ENCODE measurements at regions not wholly inside any gene's neighbourhood (a gene's known extent, or its start where the extent isn't known, plus 50 kb on each side); places are given as distances from the start of the nearest gene placed in this dataset.

DNA sequence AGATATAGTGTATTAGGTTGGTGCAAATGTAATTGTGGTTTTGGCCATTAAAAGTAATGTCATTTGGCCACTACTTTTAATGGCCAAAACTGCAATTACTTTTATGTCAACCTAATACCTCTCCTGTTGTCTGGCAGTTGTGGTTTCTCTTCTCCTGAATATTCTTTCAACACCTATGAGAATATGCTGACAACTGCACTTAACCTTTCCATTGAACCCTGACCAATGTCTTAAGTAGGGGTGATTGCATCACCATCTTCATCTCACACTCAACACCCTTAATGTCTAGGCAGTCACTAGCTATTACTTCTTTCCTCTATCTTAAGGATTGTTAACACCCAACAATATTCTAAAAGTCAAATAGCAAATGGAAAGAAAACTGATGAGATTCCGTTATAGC is 200.5 kb upstream of the HSF2 start:
- Histone ChIP-seq H3K9me2 (replicated peaks; ENCODE audit: low read depth, low read length) (no peaks in the 10 kb centered on the region), H3K4me3 (ENCODE audit: low read length, poor library complexity, severe bottlenecking) (no peak overlapping the region), H3K4me1 (ENCODE audit: insufficient read depth, low read length, poor library complexity, severe bottlenecking) (no peaks in the 10 kb centered on the region), H3K36me3 (ENCODE audit: insufficient read depth, low read length) (no peaks in the 10 kb centered on the region), H3F3A (ENCODE audit: low read depth) (no peaks in the 10 kb centered on the region), H3K79me2 (ENCODE audit: insufficient read depth, low read length) (no peaks in the 10 kb centered on the region), H3K4me2 (ENCODE audit: low read depth, low read length, poor library complexity, severe bottlenecking) (no peak overlapping the region), H2AFZ (ENCODE audit: low read length) (no peak overlapping the region), H4K20me1 (ENCODE audit: insufficient read depth, low read length, poor library complexity, severe bottlenecking) (no peaks in the 10 kb centered on the region), H3K9ac (ENCODE audit: low read depth, low read length, poor library complexity, severe bottlenecking) (no peak overlapping the region), H3K27me3 (ENCODE audit: insufficient read depth, low read length, poor library complexity, severe bottlenecking) (no peaks in the 10 kb centered on the region), H3K9me3 (ENCODE audit: insufficient read depth, low read depth, low read length) (no peaks in the 10 kb centered on the region)
- TF ChIP-seq EZH2phosphoT487 (IDR thresholded peaks at IDR 0.05; ENCODE audit: borderline replicate concordance): no peak
- TF ChIP-seq, protein P1, sequence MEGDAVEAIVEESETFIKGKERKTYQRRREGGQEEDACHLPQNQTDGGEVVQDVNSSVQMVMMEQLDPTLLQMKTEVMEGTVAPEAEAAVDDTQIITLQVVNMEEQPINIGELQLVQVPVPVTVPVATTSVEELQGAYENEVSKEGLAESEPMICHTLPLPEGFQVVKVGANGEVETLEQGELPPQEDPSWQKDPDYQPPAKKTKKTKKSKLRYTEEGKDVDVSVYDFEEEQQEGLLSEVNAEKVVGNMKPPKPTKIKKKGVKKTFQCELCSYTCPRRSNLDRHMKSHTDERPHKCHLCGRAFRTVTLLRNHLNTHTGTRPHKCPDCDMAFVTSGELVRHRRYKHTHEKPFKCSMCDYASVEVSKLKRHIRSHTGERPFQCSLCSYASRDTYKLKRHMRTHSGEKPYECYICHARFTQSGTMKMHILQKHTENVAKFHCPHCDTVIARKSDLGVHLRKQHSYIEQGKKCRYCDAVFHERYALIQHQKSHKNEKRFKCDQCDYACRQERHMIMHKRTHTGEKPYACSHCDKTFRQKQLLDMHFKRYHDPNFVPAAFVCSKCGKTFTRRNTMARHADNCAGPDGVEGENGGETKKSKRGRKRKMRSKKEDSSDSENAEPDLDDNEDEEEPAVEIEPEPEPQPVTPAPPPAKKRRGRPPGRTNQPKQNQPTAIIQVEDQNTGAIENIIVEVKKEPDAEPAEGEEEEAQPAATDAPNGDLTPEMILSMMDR (conservative IDR thresholded peaks at IDR 0.05; ENCODE audit: low read length): no peak

DNA sequence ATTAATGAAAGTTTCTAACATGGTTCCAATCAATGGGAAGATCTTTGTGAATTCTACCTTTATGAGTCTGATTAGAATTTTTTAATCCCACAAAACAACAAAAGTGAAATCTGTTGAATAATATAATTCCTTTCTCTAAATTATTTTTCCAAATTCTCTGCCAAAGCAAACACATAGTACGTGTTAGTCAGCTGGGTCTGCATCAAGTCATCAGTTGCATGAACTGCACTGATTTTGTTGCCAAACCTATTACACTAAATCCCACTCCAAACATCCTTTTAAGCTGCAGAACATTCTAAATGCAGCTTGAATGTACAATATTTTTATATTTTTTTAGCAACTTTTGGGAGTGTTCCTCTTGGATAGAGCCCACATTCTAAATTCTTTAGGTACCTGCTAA is 199.0 kb upstream of the HSF2 start:
- Histone ChIP-seq H3K4me3 (ENCODE audit: low read length, poor library complexity, severe bottlenecking) (no peak overlapping the region), H2AFZ (ENCODE audit: low read length) (no peak overlapping the region), H3K9me2 (replicated peaks; ENCODE audit: low read depth, low read length) (no peaks in the 10 kb centered on the region), H3K4me1 (ENCODE audit: insufficient read depth, low read length, poor library complexity, severe bottlenecking) (no peaks in the 10 kb centered on the region), H3K4me2 (ENCODE audit: low read depth, low read length, poor library complexity, severe bottlenecking) (no peak overlapping the region), H3F3A (ENCODE audit: low read depth) (no peaks in the 10 kb centered on the region), H3K36me3 (ENCODE audit: insufficient read depth, low read length) (no peaks in the 10 kb centered on the region), H3K79me2 (ENCODE audit: insufficient read depth, low read length) (no peaks in the 10 kb centered on the region), H3K9ac (ENCODE audit: low read depth, low read length, poor library complexity, severe bottlenecking) (no peak overlapping the region), H3K27me3 (ENCODE audit: insufficient read depth, low read length, poor library complexity, severe bottlenecking) (no peaks in the 10 kb centered on the region), H3K9me3 (ENCODE audit: insufficient read depth, low read depth, low read length) (no peaks in the 10 kb centered on the region), H4K20me1 (ENCODE audit: insufficient read depth, low read length, poor library complexity, severe bottlenecking) (no peaks in the 10 kb centered on the region)
- TF ChIP-seq EZH2phosphoT487 (IDR thresholded peaks at IDR 0.05; ENCODE audit: borderline replicate concordance): no peak
- TF ChIP-seq, protein P1 (conservative IDR thresholded peaks at IDR 0.05; ENCODE audit: low read length): no peak

DNA sequence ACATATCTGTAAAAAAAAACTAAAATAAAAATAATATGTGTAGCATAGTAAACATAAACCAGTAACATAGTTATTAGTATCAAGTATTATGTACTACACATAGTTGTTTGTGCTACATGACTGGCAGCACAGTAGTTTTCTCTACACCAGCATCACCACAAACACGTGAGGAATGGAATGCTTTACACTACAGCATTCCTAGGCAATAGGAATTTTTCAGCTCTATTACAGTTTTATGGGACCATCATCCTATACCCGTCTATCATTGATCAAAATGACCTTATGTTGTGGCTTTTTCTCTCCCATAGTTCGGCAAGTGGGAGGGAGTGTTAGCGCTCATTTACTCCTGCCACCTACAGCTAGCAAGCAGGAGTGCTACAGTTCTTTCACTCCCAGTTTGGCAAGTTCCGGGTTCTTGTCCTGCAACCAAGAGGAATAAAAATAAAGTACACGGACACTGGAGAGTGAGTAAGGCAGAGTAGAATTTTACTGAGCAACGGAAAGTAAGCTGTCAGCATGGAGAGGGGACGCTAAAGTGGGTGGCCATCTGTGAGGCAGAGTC is 196.8 kb upstream of the HSF2 start:
- Histone ChIP-seq H2AFZ (ENCODE audit: low read length) (no peak overlapping the region), H3K9me2 (replicated peaks; ENCODE audit: low read depth, low read length) (no peaks in the 10 kb centered on the region), H3K4me3 (ENCODE audit: low read length, poor library complexity, severe bottlenecking) (no peak overlapping the region), H3K9ac (ENCODE audit: low read depth, low read length, poor library complexity, severe bottlenecking) (no peak overlapping the region), H3K4me2 (ENCODE audit: low read depth, low read length, poor library complexity, severe bottlenecking) (no peak overlapping the region), H3K4me1 (ENCODE audit: insufficient read depth, low read length, poor library complexity, severe bottlenecking) (no peaks in the 10 kb centered on the region), H3K27me3 (ENCODE audit: insufficient read depth, low read length, poor library complexity, severe bottlenecking) (no peaks in the 10 kb centered on the region), H4K20me1 (ENCODE audit: insufficient read depth, low read length, poor library complexity, severe bottlenecking) (no peaks in the 10 kb centered on the region), H3K36me3 (ENCODE audit: insufficient read depth, low read length) (no peaks in the 10 kb centered on the region), H3K9me3 (ENCODE audit: insufficient read depth, low read depth, low read length) (no peaks in the 10 kb centered on the region), H3F3A (ENCODE audit: low read depth) (no peaks in the 10 kb centered on the region), H3K79me2 (ENCODE audit: insufficient read depth, low read length) (no peaks in the 10 kb centered on the region)
- TF ChIP-seq EZH2phosphoT487 (IDR thresholded peaks at IDR 0.05; ENCODE audit: borderline replicate concordance): no peak
- TF ChIP-seq, protein P1 (conservative IDR thresholded peaks at IDR 0.05; ENCODE audit: low read length): no peak

Data from Loucy (cell line).